Suppressor macrophage (primary cell): ENCODE measurements at regions not wholly inside any gene's neighbourhood (a gene's known extent, or its start where the extent isn't known, plus 50 kb on each side); places are given as distances from the start of the nearest gene placed in this dataset.
"Not testable (repeated sequence)": the region's sequence is repeated elsewhere in the genome, so short reads cannot be mapped to it uniquely, and the experiment has no call there.

Experiments used
- DNase-seq, 4 experiments: peaks; one replicate each; pipeline ENCODE4 v3.0.0-alpha.2; 2020 to 2022

DNA sequence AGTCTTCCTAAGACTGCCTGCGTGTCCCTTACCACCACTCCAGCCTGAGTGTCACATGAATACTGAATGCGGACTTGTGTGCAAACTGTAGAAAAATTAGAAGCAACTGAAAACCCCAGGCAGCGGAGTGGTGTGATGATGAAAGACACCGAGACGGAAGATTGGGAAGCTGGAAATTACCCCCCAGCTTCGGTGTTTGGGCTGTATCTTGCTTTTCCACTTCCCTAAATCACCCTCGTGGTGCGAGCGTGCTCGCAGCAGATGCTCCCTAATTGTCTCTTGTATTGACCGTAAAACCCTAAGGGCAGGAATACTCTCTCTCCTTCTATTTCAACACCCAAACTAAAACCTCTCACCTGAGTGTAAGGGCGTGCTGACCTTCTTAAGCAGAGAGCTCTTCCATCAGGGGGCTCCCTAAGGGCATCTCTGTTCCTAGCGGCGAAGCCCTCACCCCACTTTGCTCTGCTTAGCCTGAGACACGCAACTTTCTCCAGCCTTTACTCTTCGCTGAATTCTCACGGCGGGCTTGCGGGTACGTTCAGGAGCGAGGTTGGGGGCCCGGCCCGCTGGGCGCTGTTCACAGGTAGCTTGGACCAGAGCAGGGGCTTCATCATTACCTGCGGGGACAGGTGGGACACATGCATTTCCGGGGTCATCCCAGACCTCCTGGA lies 62.4 kb downstream of the CRYBB2 start:
- peak; percentile 18 to 68 (median 28) for DNase-seq

DNA sequence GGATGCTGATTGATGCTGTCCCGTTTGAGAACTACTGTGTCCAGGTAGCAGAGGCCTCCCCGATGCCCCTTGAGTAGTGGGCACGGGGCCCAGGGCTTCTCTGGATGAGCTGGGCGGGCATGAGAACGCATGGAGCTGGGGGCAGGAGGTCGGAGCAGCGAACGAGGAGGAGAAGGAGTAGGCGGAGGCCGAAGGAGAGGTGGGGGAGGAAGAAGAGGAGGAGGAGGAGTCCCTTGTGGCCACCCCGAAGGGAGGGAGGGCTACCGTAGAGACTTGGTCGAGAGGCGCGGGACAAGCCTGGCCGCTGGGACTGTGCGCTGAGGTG lies 62.9 kb downstream of the CRYBB2 start:
- DNase-seq, result no peak

- no peak for DNase-seq
These were observed 63.5 kb downstream of the CRYBB2 start for GRCh38 chr22:25282671-25283561.

- DNase-seq, result not testable (repeated sequence)
These were observed 69.0 kb downstream of the CRYBB2 start for GRCh38 chr22:25288481-25288880.

DNA sequence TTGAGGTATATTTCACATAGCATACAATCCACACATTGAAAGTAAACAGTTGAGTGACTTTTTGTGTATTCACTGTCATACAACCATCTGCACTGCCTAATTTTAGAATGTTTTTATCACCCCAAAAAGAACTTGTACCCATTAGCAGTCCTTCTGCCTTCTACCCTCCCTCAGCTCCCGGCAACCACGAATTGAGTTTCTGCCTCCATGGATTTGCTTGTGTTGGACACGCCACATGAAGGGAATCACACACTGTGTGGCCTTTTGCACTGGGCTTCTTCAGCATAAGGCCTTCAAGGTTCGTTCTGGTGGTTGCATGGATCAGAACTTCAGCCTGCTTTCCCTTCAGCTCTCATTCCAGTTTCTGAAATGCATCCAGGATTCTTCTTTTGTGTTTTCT lies 82.5 kb downstream of the CRYBB2 start:
- DNase-seq, result not testable (repeated sequence)

DNA sequence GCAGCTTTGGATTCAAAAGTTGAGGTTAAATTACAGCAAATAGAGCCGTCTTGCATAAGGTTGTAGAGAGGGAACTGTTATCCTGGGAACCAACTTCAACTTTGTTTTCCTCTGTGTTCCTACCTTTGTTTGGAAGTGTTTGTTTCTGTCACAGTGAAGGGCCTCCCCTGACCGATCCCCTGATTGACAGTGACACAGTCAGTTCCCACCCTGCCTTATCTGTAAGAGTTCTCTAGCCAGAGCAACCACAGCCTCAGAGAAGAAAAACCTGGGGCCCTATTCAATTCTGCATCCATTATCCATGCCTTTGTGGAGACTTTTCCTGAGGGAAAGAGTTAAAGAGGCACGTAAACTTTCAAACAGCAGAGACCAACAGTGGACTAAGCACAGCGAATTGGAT lies 90.1 kb downstream of the CRYBB2 start:
- DNase-seq, result not testable (repeated sequence)

DNA sequence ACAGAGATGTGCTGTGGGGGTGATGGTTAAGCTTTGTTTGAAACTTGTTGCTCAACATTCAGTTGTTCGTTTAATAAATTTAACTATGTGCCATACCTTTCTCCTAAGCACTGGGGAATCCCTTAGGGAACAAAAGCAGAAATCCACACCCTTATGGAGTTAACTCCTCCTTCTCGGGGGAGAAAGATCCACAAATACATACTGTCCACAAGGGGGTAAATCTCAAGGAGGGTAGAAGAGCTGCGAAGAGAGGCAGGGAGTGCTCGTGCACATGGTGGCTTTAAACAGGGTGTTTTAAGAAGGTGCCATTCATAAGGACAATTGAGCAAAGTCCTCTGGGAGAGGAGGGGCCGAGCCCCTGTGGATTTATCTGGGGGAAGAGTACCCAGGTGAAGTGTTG lies 92.5 kb downstream of the CRYBB2 start:
- not testable (repeated sequence) for DNase-seq

DNA sequence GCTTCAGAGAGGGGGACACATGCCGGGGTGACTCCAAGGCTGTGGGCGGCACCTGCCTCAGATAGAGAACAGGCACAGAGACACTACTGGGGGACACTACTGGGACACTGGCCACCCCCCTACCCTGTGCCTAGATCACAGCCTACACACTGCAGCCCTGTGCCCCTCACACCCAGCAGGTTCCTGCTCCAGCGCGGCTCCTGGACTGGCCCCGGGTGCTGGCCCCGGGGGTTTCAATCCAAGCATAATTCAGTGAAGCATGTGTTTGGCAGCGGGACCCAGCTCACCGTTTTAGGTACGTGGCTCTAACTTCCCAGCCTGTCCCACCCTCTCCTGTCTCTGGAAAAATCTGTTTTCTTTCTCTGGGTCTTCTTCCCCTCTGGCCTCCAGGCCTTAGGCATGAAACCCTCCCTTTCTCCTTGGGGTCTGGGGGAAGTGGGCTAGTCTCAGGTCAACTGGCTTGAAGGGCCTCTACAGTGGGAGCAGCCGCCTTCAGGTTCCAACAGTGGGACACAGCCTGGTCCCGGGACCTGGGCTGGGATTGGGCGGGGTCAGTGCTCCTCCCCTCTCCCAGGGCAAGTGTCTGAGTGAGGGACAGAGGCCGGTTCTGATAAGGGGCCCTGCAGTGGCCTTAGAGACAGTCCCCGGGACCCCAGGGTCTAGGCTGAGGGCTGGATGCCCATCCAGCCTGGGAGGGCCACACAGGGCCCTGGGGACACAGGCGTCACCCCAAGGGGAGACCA lies 98.8 kb downstream of the CRYBB2 start:
- DNase-seq, result no peak

- no peak for DNase-seq
These were observed 107.7 kb downstream of the CRYBB2 start for GRCh38 chr22:25327018-25327755.

DNA sequence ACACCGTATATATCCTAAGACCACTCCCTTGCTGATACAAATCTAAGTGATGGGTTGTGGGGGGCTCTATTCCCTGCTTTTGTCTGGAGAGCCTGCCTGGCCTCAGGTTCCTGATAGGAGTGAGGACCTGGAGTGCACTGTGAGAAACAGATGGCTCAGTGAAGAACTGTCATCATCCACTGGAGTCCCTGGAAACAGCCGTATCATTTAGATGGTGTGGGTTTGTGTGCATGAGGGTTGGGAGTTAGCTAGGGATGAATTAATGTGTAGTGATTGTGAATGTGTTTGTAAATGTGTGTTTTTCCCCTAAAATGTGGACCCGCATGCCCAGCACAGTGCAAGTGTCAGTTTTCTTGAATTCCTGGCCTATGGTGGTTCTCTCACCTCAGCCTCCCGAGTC lies 111.6 kb downstream of the CRYBB2 start:
- DNase-seq, result no peak

DNA sequence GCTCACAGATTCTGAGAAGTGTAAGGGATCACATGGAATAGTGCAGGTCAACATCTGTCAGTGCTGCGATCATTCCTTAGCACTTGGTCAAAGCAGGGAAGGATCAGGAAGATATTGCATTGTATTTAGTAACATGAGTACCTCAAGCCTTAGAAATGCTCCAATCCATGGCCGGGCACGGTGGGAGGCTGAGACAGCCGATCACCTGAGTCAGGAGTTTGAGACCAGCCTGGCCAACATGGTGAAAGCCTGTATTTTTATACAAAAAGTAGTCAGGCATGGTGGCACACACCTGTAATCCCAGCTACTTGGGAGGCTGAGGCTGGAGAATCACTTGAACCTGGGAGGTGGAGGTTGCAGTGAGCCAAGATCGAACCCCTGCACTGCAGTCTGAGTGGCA lies 112.5 kb downstream of the CRYBB2 start:
- DNase-seq, result not testable (repeated sequence)

- DNase-seq, result no peak
These were observed 112.9 kb downstream of the CRYBB2 start for GRCh38 chr22:25332386-25332785.

- DNase-seq, result peak; percentile 60 to 84 (median 70)
These were observed 114.7 kb downstream of the CRYBB2 start for GRCh38 chr22:25334162-25334490.

DNA sequence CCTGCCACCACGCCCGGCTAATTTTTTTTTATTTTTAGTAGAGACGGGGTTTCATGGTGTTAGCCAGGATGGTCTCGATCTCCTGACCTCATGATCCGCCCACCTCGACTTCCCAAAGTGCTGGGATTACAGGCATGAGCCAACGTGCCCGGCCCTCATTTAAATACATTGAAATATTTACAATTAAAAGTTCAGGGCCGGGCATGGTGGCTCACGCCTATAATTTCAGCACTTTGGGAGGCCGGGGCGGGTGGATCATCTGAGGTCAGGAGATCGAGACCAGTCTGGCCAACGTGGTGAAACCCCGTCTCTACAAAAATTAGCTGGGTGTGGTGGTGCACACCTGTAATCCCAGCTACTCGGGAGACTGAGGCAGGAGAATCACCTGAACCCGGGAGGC lies 115.2 kb downstream of the CRYBB2 start:
- DNase-seq, result not testable (repeated sequence)

DNA sequence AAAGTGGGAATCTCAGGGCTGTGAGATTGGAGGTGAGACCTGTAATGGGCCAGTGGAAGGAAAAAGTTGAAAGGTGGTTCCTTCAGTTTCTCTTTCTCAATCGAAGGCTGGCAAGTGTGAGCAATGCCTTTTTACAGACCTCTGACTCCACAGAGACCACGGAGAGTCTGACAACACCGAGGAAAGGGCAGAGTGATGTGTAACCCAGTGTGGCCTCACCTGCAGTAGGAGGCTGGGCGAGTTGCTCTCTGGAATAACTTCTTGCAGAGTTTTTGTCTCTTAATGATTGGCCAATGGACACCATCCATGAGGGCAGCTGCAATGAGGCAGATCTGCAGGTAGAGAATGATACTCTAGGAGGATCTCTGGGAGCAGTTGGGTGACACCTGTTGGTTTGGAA lies 115.8 kb downstream of the CRYBB2 start:
- not testable (repeated sequence) for DNase-seq

DNA sequence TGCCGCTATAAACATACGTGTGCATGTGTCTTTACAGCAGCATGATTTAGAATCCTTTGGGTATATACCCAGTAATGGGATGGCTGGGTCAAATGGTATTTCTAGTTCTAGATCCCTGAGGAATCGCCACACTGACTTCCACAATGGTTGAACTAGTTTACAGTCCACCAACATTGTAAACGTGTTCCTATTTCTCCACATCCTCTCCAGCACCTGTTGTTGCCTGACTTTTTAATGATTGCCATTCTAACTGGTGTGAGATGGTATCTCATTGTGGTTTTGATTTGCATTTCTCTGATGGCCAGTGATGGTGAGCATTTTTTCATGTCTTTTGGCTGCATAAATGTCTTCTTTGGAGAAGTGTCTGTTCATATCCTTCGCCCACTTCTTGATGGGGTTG lies 121.1 kb downstream of the CRYBB2 start:
- not testable (repeated sequence) for DNase-seq

GRCh38 chr22:25344366-25344765 lies 124.9 kb downstream of the CRYBB2 start:
- DNase-seq, result not testable (repeated sequence)

- DNase-seq, result no peak
These were observed 127.7 kb downstream of the CRYBB2 start for GRCh38 chr22:25346859-25347751.

DNA sequence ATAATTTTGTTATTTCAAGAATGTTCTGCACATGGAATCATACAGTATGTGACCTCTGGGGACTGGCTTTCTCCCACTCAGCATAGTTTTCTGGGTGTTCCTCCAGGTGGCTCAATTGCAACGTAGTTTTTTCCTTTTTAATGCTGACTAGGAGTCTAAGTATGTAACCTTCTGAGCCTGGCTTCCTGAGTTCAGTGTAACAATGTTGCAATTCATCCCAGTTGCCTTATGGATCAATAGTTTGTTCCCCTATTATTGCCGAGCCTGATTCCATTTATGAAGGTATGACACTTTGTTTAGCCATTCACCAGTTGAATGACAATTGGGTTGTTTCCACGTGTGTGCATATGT lies 128.3 kb downstream of the CRYBB2 start:
- DNase-seq, result no peak

- no peak for DNase-seq
These were observed 129.0 kb downstream of the CRYBB2 start for GRCh38 chr22:25348391-25348790.

DNA sequence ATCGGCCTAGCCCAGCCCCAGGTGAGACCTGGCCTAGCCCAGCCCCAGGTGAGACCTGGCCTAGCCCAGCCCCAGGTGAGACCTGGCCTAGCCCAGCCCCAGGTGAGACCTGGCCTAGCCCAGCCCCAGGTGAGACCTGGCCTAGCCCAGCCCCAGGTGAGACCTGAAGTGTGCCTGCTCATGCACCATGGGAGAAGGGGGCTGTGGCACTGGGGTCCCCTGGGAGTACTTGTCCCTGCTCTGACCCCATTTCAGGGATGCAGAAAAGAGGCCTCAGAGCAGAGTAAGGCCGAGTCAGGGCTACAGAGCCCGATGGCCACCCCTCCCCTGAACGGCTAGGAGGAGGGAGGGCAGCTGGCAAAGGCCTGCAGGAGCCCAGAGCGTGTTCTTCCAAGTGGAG lies 129.6 kb downstream of the CRYBB2 start:
- not testable (repeated sequence) for DNase-seq

DNA sequence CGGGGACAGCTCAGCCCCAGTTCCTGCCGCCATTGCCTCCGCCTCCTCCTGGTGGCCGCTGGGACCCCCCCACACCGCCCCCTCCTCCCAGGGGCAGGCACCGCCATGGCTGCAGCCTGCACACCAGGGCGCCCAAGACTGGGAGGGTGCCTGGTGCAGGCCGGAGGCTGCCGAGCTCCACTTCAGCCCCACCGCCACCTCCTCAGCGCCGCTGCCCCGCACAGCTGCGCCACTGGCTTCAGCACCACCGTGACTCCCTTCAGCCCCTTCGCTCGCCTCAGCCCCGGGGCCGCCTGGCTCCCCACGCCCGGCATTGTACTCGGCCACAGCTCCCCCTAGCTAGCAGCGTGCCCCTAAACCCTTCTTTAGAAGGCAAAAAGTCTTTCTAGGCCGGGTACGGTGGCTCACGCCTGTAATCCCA lies 131.1 kb downstream of the CRYBB2 start:
- no peak for DNase-seq
